Endodermal cell (in vitro differentiated cells): ENCODE measurements at regions not wholly inside any gene's neighbourhood (a gene's known extent, or its start where the extent isn't known, plus 50 kb on each side); places are given as distances from the start of the nearest gene placed in this dataset.

Experiments
- DNase-seq: peaks from one replicate; pipeline ENCODE4 v3.0.0-alpha.2; 2017
- H3K27ac ChIP-seq: 2 replicates; pipeline ENCODE4 v1.5.1; 2013; ENCODE audit warnings: mild to moderate bottlenecking, low read depth, low read length, moderate library complexity
- H3K27me3 ChIP-seq: 2 replicates; pipeline ENCODE4 v1.6.1; 2013; ENCODE audit warnings: mild to moderate bottlenecking, low read length, moderate library complexity; ENCODE audit not compliant: insufficient read depth, control insufficient read depth, poor library complexity, severe bottlenecking
- H3K36me3 ChIP-seq: 2 replicates; pipeline ENCODE4 v1.7.0; 2013; ENCODE audit warnings: mild to moderate bottlenecking, low read length, moderate library complexity; ENCODE audit not compliant: control insufficient read depth, insufficient read depth
- H3K4me1 ChIP-seq: one replicate; pipeline ENCODE4 v1.7.0; 2013; ENCODE audit warnings: low read length; ENCODE audit not compliant: control insufficient read depth, insufficient read depth
- H3K4me3 ChIP-seq: 2 replicates; pipeline ENCODE4 v1.5.1; 2013; ENCODE audit warnings: mild to moderate bottlenecking, low read length, moderate library complexity
- H3K9ac ChIP-seq: 2 replicates; pipeline ENCODE4 v1.6.1; 2013; ENCODE audit warnings: mild to moderate bottlenecking, low read length, moderate library complexity; ENCODE audit not compliant: poor library complexity, severe bottlenecking; ENCODE audit errors: extremely low read depth
- H3K9me3 ChIP-seq: 2 replicates; pipeline ENCODE4 v1.6.1; 2013; ENCODE audit warnings: mild to moderate bottlenecking, low read length, moderate library complexity; ENCODE audit not compliant: control insufficient read depth
- H3K27ac Mint-ChIP-seq: 2 replicates; pipeline ENCODE4 v1.8.0; 2020; ENCODE audit warnings: mixed read lengths
- H3K27me3 Mint-ChIP-seq: 2 replicates; pipeline ENCODE4 v1.8.0; 2021; ENCODE audit warnings: mild to moderate bottlenecking, mixed read lengths; ENCODE audit not compliant: insufficient read depth
- H3K36me3 Mint-ChIP-seq: 2 replicates; pipeline ENCODE4 v1.8.0; 2020; ENCODE audit warnings: low read depth, mixed read lengths
- H3K4me1 Mint-ChIP-seq: 2 replicates; pipeline ENCODE4 v1.8.0; 2020; ENCODE audit warnings: mixed read lengths
- H3K4me3 Mint-ChIP-seq: 2 replicates; pipeline ENCODE4 v1.8.0; 2020; ENCODE audit warnings: mild to moderate bottlenecking, moderate library complexity, mixed read lengths
- H3K9me3 Mint-ChIP-seq: 2 replicates; pipeline ENCODE4 v1.8.0; 2020; ENCODE audit warnings: mild to moderate bottlenecking, mixed read lengths
- CTCF ChIP-seq: fragments of 200-600 bp; sonication (generic); conservative IDR thresholded peaks from 2 replicates; pipeline ENCODE4 v1.5.0; 2021; ENCODE audit warnings: antibody characterized with exemption, mild to moderate bottlenecking
- WGBS, 2 experiments: methylation state at CpG; one replicate each; pipeline versions ENCODE4 v1.1.5 to v1.1.7; 2013; ENCODE audit warnings: missing lambda C conversion rate in 2 of 2, mixed read lengths in 1 of 2; ENCODE audit not compliant: insufficient coverage in 1 of 2, insufficient read length in 1 of 2; 5-methylcytosine and 5-hydroxymethylcytosine counted together

- Histone ChIP-seq H3K9me3 (no peaks in the 10 kb centered on the region), H3K4me1 (no peaks in the 10 kb centered on the region), H3K9ac (no peak overlapping the region), H3K4me3 (no peak overlapping the region), H3K27ac (no peak overlapping the region), H3K36me3 (no peaks in the 10 kb centered on the region), H3K27me3 (no peaks in the 10 kb centered on the region)
- H3K27ac Mint-ChIP-seq = peak overlapping the region; percentile 13
- H3K9me3 Mint-ChIP-seq = peaks cover 36% of the 10 kb centered on the region
- no peaks in the 10 kb centered on the region for H3K27me3 Mint-ChIP-seq
- WGBS, 2 experiments = 29% methylated on average over 3 of the region's 4 CpGs; no CpG with 5 or more reads in 1 of the 2 experiments
- H3K4me3 Mint-ChIP-seq = no peak overlapping the region
- TF ChIP-seq CTCF = no peak
- no peak for DNase-seq
- peaks cover 10% of the 10 kb centered on the region for H3K4me1 Mint-ChIP-seq
- H3K36me3 Mint-ChIP-seq = no peaks in the 10 kb centered on the region
These were observed 117.9 kb upstream of the MED14 start for GRCh38 chrX:40853004-40853815.

- H3K4me1 Mint-ChIP-seq = peaks cover 10% of the 10 kb centered on the region
- Histone ChIP-seq H3K4me3 (no peak overlapping the region), H3K27me3 (no peaks in the 10 kb centered on the region), H3K4me1 (no peaks in the 10 kb centered on the region), H3K36me3 (no peaks in the 10 kb centered on the region), H3K9ac (no peak overlapping the region), H3K27ac (no peak overlapping the region), H3K9me3 (no peaks in the 10 kb centered on the region)
- no peaks in the 10 kb centered on the region for H3K36me3 Mint-ChIP-seq
- H3K27me3 Mint-ChIP-seq = no peaks in the 10 kb centered on the region
- peak overlapping the region; percentile 13 for H3K27ac Mint-ChIP-seq
- TF ChIP-seq CTCF = no peak
- H3K9me3 Mint-ChIP-seq = peaks cover 40% of the 10 kb centered on the region
- DNase-seq = no peak
- no peak overlapping the region for H3K4me3 Mint-ChIP-seq
These were observed 118.4 kb upstream of the MED14 start for GRCh38 chrX:40853816-40854123.

DNA sequence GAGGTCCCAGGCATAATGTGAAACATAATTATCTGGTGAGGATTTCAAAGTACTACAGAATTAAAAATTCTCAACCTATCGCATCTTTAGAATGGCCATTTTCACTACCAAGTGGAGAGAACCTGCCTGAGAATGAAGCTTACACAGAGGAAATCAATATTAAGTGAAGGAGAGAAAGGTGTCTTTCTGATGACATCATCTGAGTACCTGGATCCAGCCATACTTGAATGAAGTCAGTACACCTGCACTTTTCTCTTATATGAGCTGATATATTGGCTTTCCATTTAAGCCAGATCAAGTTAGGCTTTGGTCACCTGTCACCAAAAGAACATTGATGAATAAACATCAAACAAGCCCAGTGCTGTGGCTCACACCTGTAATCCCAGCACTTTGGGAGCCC, 118.9 kb upstream of the MED14 start:
- no peak for TF ChIP-seq CTCF
- DNase-seq = no peak
- 86% methylated on average over 1 of the region's 1 CpG; no CpG with 5 or more reads in 1 of the 2 experiments for WGBS, 2 experiments
- no peaks in the 10 kb centered on the region for H3K27me3 ChIP-seq
- H3K4me3 ChIP-seq = no peak overlapping the region
- no peaks in the 10 kb centered on the region for H3K4me1 ChIP-seq
- peaks cover 44% of the 10 kb centered on the region for H3K9me3 Mint-ChIP-seq
- no peaks in the 10 kb centered on the region for H3K36me3 ChIP-seq
- no peak overlapping the region for H3K27ac Mint-ChIP-seq
- H3K4me3 Mint-ChIP-seq = no peak overlapping the region
- no peak overlapping the region for H3K27ac ChIP-seq
- H3K9ac ChIP-seq = no peak overlapping the region
- H3K27me3 Mint-ChIP-seq = no peaks in the 10 kb centered on the region
- no peaks in the 10 kb centered on the region for H3K9me3 ChIP-seq
- no peaks in the 10 kb centered on the region for H3K36me3 Mint-ChIP-seq
- H3K4me1 Mint-ChIP-seq = peaks cover 10% of the 10 kb centered on the region
